Vagina (tissue), 2 donors: ENCODE measurements at regions not wholly inside any gene's neighbourhood (a gene's known extent, or its start where the extent isn't known, plus 50 kb on each side); places are given as distances from the start of the nearest gene placed in this dataset.

ENCODE experiments used
- DNase-seq, 2 donors: peaks; one replicate each; pipeline ENCODE4 v3.0.0-alpha.2; 2017; ENCODE audit errors: extremely low spot score in 2 of 2
- H3K27ac ChIP-seq: fragments of 200-600 bp; sonication (generic); one replicate; pipeline ENCODE4 v1.5.1; 2019
- H3K27me3 ChIP-seq: fragments of 200-600 bp; sonication (generic); one replicate; pipeline ENCODE4 v1.5.1; 2019
- H3K36me3 ChIP-seq, 2 donors: fragments of 200-600 bp; sonication (generic); one replicate each; pipeline ENCODE4 v1.5.1; 2017 to 2019
- H3K4me1 ChIP-seq: fragments of 200-600 bp; sonication (generic); one replicate; pipeline ENCODE4 v1.5.1; 2019
- H3K4me3 ChIP-seq, 2 donors: fragments of 200-600 bp; sonication (generic); 1 replicate in 1 of 2; 2 replicates in 1 of 2; pipeline ENCODE4 v1.5.1; 2016 to 2019
- H3K9me3 ChIP-seq: fragments of 200-600 bp; sonication (generic); one replicate; pipeline ENCODE4 v1.5.1; 2019
- CTCF ChIP-seq, 3 experiments: fragments of 450-650 bp in 2 of 3; fragments of 200-600 bp in 1 of 3; sonication (generic) in 1 of 3; IDR thresholded peaks; one replicate each; pipeline ENCODE4 v1.5.1; 2017 to 2019; ENCODE audit warnings: antibody characterized with exemption in 3 of 3, mild to moderate bottlenecking in 2 of 3, moderate library complexity in 2 of 3
- POLR2A ChIP-seq, 2 donors: fragments of 450-650 bp; IDR thresholded peaks; one replicate each; pipeline ENCODE4 v1.6.1; 2017; ENCODE audit warnings: antibody characterized with exemption in 2 of 2, mild to moderate bottlenecking in 2 of 2, moderate library complexity in 2 of 2
- POLR2AphosphoS5 ChIP-seq, 2 donors: sonication (generic); formaldehyde crosslinking; IDR thresholded peaks; one replicate each; pipeline ENCODE4 v1.9.0; 2017; ENCODE audit warnings: antibody characterized with exemption in 2 of 2, mild to moderate bottlenecking in 2 of 2, low read depth in 1 of 2; ENCODE audit not compliant: insufficient read depth in 1 of 2
- intact Hi-C: fragments of 100-400 bp; cut with DNase I; formaldehyde crosslinking; loops from one replicate; pipeline ENCODE4 v1.15.1; 2023

- no peak for DNase-seq
- TF ChIP-seq CTCF (IDR thresholded peaks at IDR 0.05) (no peak), POLR2AphosphoS5 (IDR thresholded peaks at IDR 0.05; ENCODE audit: insufficient read depth in 1 of 2, low read depth in 1 of 2) (no peak), POLR2A (IDR thresholded peaks at IDR 0.05) (no peak)
- Histone ChIP-seq H3K4me3 (no peak overlapping the region), H3K4me1 (no peaks in the 10 kb centered on the region), H3K27me3 (no peaks in the 10 kb centered on the region), H3K27ac (no peak overlapping the region), H3K36me3 (no peaks in the 10 kb centered on the region), H3K9me3 (no peaks in the 10 kb centered on the region)
- intact Hi-C loops: no loop called here
Measured at GRCh38 chr4:23353200-23353599, 536.6 kb downstream of the PPARGC1A start.

GRCh38 chr4:23348789-23349498 is 540.9 kb downstream of the PPARGC1A start:
- no peak overlapping the region for H3K4me3 ChIP-seq
- no peak for DNase-seq
- H3K27me3 ChIP-seq: no peaks in the 10 kb centered on the region
- no peaks in the 10 kb centered on the region for H3K36me3 ChIP-seq
- intact Hi-C loops: no loop called here
- no peak for TF ChIP-seq CTCF (IDR thresholded peaks at IDR 0.05)
- no peak for TF ChIP-seq POLR2A (IDR thresholded peaks at IDR 0.05)
- TF ChIP-seq POLR2AphosphoS5 (IDR thresholded peaks at IDR 0.05; ENCODE audit: insufficient read depth in 1 of 2, low read depth in 1 of 2): no peak
- H3K4me1 ChIP-seq: no peaks in the 10 kb centered on the region
- H3K9me3 ChIP-seq: no peaks in the 10 kb centered on the region
- no peak overlapping the region for H3K27ac ChIP-seq

- Histone ChIP-seq H3K27me3 (no peaks in the 10 kb centered on the region), H3K27ac (no peak overlapping the region), H3K4me1 (no peaks in the 10 kb centered on the region), H3K4me3 (no peak overlapping the region), H3K9me3 (no peaks in the 10 kb centered on the region), H3K36me3 (no peaks in the 10 kb centered on the region)
- intact Hi-C loops: no loop called here
- no peak for TF ChIP-seq POLR2AphosphoS5 (IDR thresholded peaks at IDR 0.05; ENCODE audit: insufficient read depth in 1 of 2, low read depth in 1 of 2)
- no peak for TF ChIP-seq POLR2A (IDR thresholded peaks at IDR 0.05)
- TF ChIP-seq CTCF (IDR thresholded peaks at IDR 0.05): no peak
- no peak for DNase-seq
Measured at GRCh38 chr4:23337292-23337691, 552.6 kb downstream of the PPARGC1A start.

GRCh38 chr4:23333946-23334878 is 555.6 kb downstream of the PPARGC1A start:
- Histone ChIP-seq H3K36me3 (no peaks in the 10 kb centered on the region), H3K27ac (no peak overlapping the region), H3K4me3 (no peak overlapping the region), H3K4me1 (no peaks in the 10 kb centered on the region), H3K9me3 (no peaks in the 10 kb centered on the region), H3K27me3 (no peaks in the 10 kb centered on the region)
- intact Hi-C loops: no loop called here
- TF ChIP-seq POLR2AphosphoS5 (IDR thresholded peaks at IDR 0.05; ENCODE audit: insufficient read depth in 1 of 2, low read depth in 1 of 2): no peak
- no peak for TF ChIP-seq POLR2A (IDR thresholded peaks at IDR 0.05)
- TF ChIP-seq CTCF (IDR thresholded peaks at IDR 0.05): no peak
- no peak for DNase-seq

- H3K36me3 ChIP-seq: no peaks in the 10 kb centered on the region
- intact Hi-C loops: no loop called here
- no peak for TF ChIP-seq POLR2AphosphoS5 (IDR thresholded peaks at IDR 0.05; ENCODE audit: insufficient read depth in 1 of 2, low read depth in 1 of 2)
- TF ChIP-seq POLR2A (IDR thresholded peaks at IDR 0.05): no peak
- no peak for TF ChIP-seq CTCF (IDR thresholded peaks at IDR 0.05)
- H3K9me3 ChIP-seq: no peaks in the 10 kb centered on the region
- H3K27me3 ChIP-seq: no peaks in the 10 kb centered on the region
- H3K27ac ChIP-seq: no peak overlapping the region
- no peaks in the 10 kb centered on the region for H3K4me1 ChIP-seq
- no peak for DNase-seq
- no peak overlapping the region for H3K4me3 ChIP-seq
Measured at GRCh38 chr4:23333556-23333945, 556.3 kb downstream of the PPARGC1A start.
